ENCODE measurements at regions not wholly inside any gene's neighbourhood (a gene's known extent, or its start where the extent isn't known, plus 50 kb on each side); places are given as distances from the start of the nearest gene placed in this dataset.

DNA sequence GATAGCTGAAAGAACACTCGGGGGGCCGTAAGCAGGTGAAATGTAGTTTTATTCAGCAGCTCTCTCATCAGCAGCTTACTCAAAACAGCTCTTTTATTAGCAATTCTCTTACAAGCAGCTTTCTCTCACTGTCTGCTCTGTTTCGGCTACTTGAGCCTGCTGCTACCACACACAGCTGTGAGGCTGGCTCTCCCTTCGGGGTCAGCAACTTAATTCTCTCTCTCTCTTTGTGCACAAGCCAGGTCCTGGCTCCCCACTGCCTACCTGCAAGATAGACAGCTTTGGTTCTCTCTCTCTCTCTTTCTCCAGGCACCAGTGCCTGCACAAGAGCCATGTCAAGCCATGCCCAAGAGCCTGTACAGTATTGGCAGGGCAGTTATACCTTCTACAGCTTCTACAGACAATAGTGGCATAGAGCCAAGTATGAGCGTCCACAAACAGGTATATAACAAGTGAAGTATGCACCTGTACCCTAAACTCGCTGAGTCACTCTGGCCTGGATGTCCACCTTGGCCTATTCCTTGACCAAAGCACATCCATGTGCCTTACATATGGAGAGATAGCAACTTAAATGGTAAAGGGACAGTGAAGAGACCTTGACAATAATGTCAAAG lies 110.8 kb downstream of the MTNR1B start:
- no peak for DNase-seq

DNA sequence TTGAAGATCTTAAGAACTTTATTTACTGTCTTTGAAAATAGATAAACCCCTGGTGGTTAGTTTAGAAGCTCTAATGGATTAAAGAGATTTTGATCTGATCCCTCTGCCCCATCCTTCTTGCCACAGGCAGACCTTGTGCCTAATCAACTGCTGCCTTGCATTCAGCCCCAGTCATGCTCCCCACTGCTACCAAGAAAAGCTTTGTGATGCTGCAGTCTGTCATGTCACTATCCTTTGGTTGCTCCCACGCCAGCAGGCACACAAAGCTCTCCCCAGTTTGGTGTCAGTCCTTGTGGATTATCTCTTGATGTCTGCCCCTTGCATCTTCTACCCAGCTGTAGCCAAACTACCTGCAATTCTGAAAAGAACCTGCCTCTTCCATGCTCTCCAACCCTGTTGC lies 112.2 kb downstream of the MTNR1B start:
- no peak for DNase-seq

GRCh38 chr11:93082900-93083299 lies 113.4 kb downstream of the MTNR1B start:
- DNase-seq, result no peak

- no peak for DNase-seq
Measured at GRCh38 chr11:93084727-93085505, 112.9 kb downstream of the SLC36A4 start.

GRCh38 chr11:93089474-93090102 lies 108.2 kb downstream of the SLC36A4 start:
- no peak for DNase-seq

Measured in NCI-H2081 treated with DMSO at 0.1 percent for 48 hours (cell line).